ENCODE measurements at regions not wholly inside any gene's neighbourhood (a gene's known extent, or its start where the extent isn't known, plus 50 kb on each side); places are given as distances from the start of the nearest gene placed in this dataset.

DNA sequence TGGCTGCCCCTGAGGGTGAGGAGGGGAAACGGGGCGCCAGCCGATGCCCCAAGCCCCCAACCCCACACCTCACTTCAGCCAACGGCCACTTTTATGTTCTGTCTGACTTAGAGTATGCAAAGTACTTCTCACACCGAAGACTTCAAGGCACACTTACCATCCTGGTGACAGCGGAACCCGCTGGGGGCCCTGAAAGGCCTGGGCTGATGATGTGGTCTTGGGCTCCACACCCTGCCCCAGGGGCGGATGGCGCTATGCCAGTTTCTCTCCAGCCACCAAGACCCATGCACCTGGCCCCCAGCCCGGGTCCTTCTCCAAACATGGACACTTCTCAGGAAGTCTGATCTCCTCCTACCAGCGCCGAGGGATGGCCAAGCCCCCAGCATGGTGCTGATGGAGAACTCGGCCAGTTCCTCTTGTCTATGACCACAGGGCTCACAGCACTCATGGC, 175.4 kb downstream of the CTTN start:
- Histone ChIP-seq H4K20me1 (ENCODE audit: insufficient read depth, low read length) (peaks cover 15% of the 10 kb centered on the region; the same call in 1 of the 2 replicates), H3K4me3 (ENCODE audit: low read depth in 1 of 2, low read length in 2 of 2) (no peak overlapping the region), H3K4me1 (ENCODE audit: insufficient read depth, low read length) (no peaks in the 10 kb centered on the region), H3K27me3 (ENCODE audit: insufficient read depth, low read length, poor library complexity) (no peaks in the 10 kb centered on the region), H3K79me2 (ENCODE audit: insufficient read depth, low read length) (no peaks in the 10 kb centered on the region), H3K4me2 (ENCODE audit: insufficient read depth, low read length) (no peak overlapping the region), H3K27ac (ENCODE audit: low read length) (no peak overlapping the region), H3K36me3 (ENCODE audit: insufficient read depth, low read length) (no peaks in the 10 kb centered on the region), H3K9ac (ENCODE audit: low read depth, low read length) (no peak overlapping the region), H3K9me3 (ENCODE audit: insufficient read depth, low read length, severe bottlenecking) (no peaks in the 10 kb centered on the region), H2AFZ (ENCODE audit: low read depth, low read length) (no peak overlapping the region)
- DNase-seq: no peak
- ATAC-seq (ENCODE audit: insufficient read depth, low read depth): no peak
- no peak for TF ChIP-seq CTCF (IDR thresholded peaks at IDR 0.05; ENCODE audit: borderline replicate concordance, extremely low read depth, low read length, poor library complexity, severe bottlenecking)
- no peak for TF ChIP-seq EZH2 (IDR thresholded peaks at IDR 0.05; ENCODE audit: borderline replicate concordance, low read depth, low read length, severe bottlenecking)

GRCh38 chr11:70574725-70575347, 176.5 kb downstream of the CTTN start:
- no peak overlapping the region for H3K4me2 ChIP-seq (ENCODE audit: insufficient read depth, low read length)
- no peaks in the 10 kb centered on the region for H3K36me3 ChIP-seq (ENCODE audit: insufficient read depth, low read length)
- ATAC-seq (ENCODE audit: insufficient read depth, low read depth) (no peak), DNase-seq (no peak)
- H3K79me2 ChIP-seq (ENCODE audit: insufficient read depth, low read length): no peaks in the 10 kb centered on the region
- H3K4me3 ChIP-seq (ENCODE audit: low read depth in 1 of 2, low read length in 2 of 2): no peak overlapping the region
- TF ChIP-seq CTCF (IDR thresholded peaks at IDR 0.05; ENCODE audit: borderline replicate concordance, extremely low read depth, low read length, poor library complexity, severe bottlenecking): no peak
- TF ChIP-seq EZH2 (IDR thresholded peaks at IDR 0.05; ENCODE audit: borderline replicate concordance, low read depth, low read length, severe bottlenecking): no peak
- H3K27ac ChIP-seq (ENCODE audit: low read length): no peak overlapping the region
- H3K9me3 ChIP-seq (ENCODE audit: insufficient read depth, low read length, severe bottlenecking): no peaks in the 10 kb centered on the region
- no peaks in the 10 kb centered on the region for H3K4me1 ChIP-seq (ENCODE audit: insufficient read depth, low read length)
- no peak overlapping the region for H2AFZ ChIP-seq (ENCODE audit: low read depth, low read length)
- peaks cover 12% of the 10 kb centered on the region; the same call in 1 of the 2 replicates for H4K20me1 ChIP-seq (ENCODE audit: insufficient read depth, low read length)
- no peaks in the 10 kb centered on the region for H3K27me3 ChIP-seq (ENCODE audit: insufficient read depth, low read length, poor library complexity)
- H3K9ac ChIP-seq (ENCODE audit: low read depth, low read length): no peak overlapping the region

GRCh38 chr11:70575396-70576060, 177.2 kb downstream of the CTTN start:
- DNase-seq: no peak

More at GRCh38 chr11:70575396-70576060, 177.2 kb downstream of the CTTN start:
- H3K4me2 ChIP-seq (ENCODE audit: insufficient read depth, low read length): no peak overlapping the region
- no peaks in the 10 kb centered on the region for H3K4me1 ChIP-seq (ENCODE audit: insufficient read depth, low read length)
- no peak for TF ChIP-seq EZH2 (IDR thresholded peaks at IDR 0.05; ENCODE audit: borderline replicate concordance, low read depth, low read length, severe bottlenecking)
- TF ChIP-seq CTCF (IDR thresholded peaks at IDR 0.05; ENCODE audit: borderline replicate concordance, extremely low read depth, low read length, poor library complexity, severe bottlenecking): no peak
- H3K79me2 ChIP-seq (ENCODE audit: insufficient read depth, low read length): no peaks in the 10 kb centered on the region
- H3K27ac ChIP-seq (ENCODE audit: low read length): no peak overlapping the region
- no peak overlapping the region for H2AFZ ChIP-seq (ENCODE audit: low read depth, low read length)
- no peaks in the 10 kb centered on the region for H3K36me3 ChIP-seq (ENCODE audit: insufficient read depth, low read length)
- H3K27me3 ChIP-seq (ENCODE audit: insufficient read depth, low read length, poor library complexity): no peaks in the 10 kb centered on the region
- no peaks in the 10 kb centered on the region for H3K9me3 ChIP-seq (ENCODE audit: insufficient read depth, low read length, severe bottlenecking)
- no peak overlapping the region for H3K9ac ChIP-seq (ENCODE audit: low read depth, low read length)
- peaks cover 12% of the 10 kb centered on the region; the same call in 1 of the 2 replicates for H4K20me1 ChIP-seq (ENCODE audit: insufficient read depth, low read length)
- no peak for ATAC-seq (ENCODE audit: insufficient read depth, low read depth)
- no peak overlapping the region for H3K4me3 ChIP-seq (ENCODE audit: low read depth in 1 of 2, low read length in 2 of 2)
